GM19023 (cell line): ENCODE measurements at regions not wholly inside any gene's neighbourhood (a gene's known extent, or its start where the extent isn't known, plus 50 kb on each side); places are given as distances from the start of the nearest gene placed in this dataset.

Experiments used
- ATAC-seq: cut with Tn5 transposase; IDR thresholded peaks from one replicate; pipeline ENCODE4 v1.9.1; 2021; ENCODE audit warnings: mild to moderate bottlenecking, moderate library complexity; ENCODE audit not compliant: unreplicated experiment

DNA sequence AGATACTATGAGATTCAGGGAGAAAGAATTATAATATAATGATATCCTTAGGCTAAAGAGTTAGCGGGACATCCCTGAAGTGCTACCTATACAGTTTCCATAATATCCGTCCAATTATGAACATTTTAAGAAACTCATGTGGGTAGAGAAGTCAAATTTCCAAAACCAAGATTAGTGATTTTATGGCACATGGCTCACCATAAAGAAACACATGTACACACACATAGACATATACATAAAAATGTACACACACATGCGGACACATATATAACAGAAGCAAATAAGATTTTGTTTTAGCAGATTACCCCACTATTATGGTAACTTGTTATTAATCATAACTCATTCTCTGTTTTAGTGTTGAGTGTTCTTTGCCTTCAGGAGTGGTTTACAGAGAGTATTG, 566.7 kb upstream of the NEGR1 start:
- no peak for ATAC-seq

DNA sequence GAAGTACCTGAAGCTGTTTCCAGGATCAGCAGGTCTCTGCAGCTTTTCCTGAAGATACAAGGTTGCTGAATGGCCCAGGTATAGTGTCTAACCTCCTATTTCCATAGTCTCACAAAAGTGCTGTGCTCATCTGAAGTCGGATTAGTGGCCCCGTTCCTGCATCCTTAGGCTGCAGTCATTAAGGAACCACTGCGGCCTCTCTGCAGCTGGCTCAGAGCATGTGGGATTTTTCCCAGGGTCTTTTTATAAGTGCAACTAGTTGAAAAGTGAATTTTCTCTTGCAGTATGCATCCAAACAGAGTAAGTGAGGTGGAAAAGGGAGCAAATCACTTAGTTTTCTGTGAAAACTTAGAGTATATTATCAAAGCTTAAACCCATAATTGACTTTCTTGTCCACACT, 565.3 kb upstream of the NEGR1 start:
- ATAC-seq, result no peak

DNA sequence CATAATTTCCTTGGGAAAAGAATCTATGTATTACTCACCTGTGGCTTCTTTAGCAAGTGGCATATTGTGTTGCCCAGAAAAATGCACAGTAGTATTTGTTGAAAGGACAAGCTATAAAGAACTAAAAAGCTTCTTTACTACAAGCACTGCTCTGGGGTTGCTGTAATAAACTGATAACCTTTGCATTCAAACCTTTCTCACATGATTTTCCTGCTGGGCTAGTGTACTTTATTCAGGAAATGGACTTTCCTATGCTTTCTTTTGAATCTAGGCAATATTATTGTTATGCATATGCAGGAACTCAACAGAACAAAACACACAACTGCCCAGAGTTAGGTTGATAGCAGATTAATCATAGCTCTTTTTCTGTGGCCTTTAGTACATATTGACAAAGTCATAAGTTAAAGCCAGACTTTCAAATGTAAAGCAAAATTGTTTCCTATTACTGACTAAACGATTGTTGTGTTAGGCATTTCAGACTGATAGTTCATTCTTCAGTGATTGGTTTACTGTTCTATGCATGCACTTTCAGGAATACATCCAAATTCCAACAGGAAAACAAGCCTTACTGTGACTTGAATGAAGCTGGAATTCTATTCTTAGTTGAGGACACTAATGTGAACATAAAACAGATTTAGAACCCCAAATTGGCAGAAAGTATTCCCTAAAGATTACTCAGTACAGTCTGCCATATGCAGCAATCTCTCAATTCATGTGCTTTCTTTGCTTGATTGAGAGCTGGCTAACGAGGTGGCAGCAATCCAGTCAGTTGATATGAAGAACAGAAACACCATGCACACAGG, 564.3 kb upstream of the NEGR1 start:
- ATAC-seq, result no peak

DNA sequence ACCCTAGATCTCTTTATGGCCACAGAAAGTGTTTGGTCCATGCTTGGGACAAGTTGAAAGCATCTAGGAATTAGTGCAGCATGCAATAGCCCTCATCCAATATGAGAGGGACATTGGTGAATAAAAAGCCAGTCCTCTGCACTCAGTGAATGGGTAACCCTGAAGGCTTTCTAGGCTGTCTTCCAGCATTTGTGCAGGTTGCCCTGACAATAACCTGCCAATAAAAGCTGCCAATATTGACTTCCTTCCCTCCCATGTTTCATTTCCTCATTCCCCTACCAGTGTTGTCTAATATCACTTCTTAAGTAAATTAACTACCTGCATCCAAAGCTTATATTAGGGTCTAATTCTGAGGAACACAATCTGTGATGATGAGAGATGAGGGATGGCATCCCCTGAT, 563.6 kb upstream of the NEGR1 start:
- ATAC-seq, result no peak

DNA sequence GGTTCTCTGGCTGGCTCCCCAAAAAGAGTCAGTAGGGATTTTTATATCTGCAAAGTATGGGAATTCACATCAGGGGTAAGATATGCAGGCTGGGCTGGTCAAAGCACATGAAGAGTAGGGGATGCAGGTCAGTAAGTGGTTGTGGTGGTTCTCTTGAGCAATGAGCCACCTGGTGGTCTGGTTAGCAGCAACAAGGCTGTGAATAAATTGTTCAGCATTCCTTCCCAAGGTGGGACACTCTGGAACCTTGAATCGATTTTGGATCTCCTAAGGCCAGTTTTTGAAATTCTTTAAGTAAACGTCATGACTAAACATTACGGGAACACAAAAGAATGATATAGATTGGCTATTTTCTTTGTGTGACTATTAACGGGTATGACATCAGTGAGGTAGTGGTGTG, 563.0 kb upstream of the NEGR1 start:
- ATAC-seq, result no peak

DNA sequence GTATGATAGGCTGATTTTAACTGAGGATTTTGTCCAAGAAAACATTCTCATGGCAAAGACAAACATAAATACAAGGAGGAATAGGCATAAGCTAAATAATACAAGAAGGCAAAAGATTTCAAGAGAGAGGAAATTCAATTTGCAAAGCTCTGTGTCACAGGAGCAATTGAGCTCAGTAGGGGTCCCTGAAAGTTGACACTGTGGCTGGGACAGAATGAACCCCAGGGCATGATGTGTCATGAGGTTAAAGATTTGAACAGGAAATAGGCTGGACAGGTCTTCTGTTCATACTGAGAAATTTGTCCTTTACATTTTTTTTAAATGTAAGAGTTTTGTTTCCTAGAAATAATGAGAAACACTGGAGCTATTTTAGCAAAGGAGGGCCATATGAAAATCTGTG, 555.4 kb upstream of the NEGR1 start:
- ATAC-seq, result no peak

DNA sequence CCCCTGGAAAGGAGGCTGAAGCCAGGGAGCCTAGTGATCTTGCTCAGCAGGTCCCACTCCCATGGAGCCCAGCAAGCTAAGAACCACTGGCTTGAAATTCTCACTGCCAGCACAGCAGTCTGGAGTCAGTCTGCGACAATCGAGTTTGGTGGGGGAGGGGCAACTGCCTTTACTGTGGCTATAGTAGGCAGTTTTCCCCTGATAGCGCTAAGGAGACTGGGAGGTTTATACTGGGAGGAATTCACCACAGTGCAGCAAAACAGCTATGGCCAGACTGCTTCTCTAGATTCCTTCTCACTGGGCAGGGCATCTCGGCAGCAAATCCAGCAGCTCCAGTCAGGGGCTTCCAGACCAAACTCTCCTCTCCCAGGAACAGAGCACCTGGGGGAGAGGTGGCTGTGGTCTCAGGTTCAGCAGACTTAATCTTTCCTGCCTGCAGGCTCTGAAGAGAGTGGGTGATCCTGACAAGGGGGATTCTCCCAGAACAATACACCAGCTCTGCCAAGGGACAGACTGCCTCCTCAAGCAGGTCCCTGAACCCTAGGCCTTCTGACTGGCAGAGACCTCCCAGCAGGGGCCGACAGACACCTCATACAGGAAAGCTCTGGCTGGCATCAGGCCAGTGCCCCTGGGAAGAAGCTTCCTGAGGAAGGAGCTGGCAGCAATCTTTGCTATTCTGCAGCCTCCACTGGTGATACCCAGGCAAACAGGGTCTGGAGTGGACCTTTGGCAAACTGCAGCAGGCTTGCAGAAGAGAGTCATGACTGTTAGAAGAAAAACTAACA, 548.5 kb upstream of the NEGR1 start:
- ATAC-seq, result no peak

DNA sequence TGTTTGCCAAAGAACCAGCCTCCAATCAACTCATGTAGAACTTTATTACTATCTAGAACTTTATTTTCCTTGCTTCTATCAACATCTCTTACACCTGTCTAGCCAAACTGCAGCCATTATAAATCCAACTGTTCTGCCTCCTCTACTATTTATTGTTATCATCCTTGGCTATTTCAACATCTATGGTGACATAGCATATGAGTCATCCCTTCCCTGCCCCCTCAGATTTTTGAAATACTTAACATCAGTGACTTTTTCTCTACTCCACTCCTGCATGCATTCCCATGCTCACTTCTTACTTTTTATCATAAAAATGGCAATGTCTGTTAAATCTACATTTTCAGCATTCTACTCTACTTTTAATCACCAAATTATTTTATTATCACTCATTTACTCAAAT, 544.9 kb upstream of the NEGR1 start:
- no peak for ATAC-seq

DNA sequence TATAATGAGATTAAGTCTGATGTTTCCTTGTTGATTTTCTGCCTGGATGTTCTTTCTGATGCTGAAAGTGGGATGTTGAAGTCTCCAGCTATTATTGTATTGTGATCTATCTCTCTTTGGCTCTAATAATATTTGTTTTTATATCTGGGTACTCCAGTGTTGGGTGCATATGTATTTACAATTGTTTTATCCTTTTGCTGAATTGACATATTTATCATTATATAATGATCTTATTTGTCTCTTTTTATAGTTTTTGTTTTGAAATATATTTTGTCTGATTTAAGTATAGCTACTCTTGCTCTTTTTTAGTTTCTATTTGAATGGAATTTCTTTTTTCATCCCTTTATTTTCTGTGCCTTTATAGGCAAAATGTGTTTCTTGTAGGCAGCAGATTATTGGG, 522.2 kb upstream of the NEGR1 start:
- no peak for ATAC-seq

DNA sequence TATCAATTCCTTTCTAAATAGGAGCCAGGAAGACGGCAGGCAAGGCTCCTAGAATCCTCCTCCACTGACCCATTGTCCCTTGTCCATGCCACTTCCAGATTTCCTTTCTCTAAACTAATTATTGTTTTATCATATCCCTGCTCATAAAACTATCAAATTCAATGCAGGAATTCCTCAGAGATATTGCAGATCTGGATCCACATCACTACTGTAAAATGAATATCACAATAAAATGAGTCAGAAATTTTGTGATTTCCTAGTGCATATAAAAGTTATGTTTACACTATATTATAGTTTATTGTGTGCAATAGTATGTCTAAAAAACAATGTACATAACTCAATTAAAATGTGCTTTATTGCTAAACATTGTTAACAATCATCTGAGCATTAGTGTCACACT, 498.7 kb upstream of the NEGR1 start:
- no peak for ATAC-seq

DNA sequence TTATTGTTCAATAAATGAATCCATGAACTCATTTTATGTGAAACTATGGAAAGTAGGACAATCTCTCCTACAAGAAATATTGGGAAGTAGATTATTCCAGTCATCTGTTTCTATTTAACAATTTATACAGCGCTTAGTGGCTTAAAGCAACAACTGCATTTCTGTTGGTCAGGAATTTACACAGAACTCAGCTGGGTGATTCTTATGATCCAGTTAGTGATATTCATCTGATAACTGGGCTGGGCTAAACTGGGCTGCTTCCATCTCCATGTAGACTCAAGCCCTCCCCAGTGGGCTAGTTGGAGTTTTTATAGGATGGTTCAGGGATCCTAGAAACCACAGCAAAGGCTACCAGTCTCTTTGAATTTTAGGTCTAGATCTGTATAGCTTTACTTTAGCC, 497.9 kb upstream of the NEGR1 start:
- ATAC-seq, result no peak

DNA sequence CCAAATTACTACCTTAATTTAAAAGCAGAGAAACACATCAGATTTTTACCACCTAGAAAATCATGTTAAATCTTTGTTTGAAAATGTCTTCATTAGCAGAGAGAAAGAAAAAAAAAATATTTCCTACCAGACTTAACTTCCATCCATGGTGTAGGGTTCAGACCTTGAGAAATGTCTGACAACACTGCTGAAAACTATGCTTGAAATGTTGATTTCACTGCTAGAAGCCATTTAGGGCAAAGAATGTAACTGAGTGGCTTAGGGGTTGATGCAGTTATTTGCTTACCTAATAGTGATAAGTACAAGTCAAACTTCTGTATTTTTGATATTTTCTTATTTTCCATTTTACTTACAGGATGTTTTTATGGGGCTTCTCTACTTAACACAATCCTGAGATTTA, 495.6 kb upstream of the NEGR1 start:
- ATAC-seq, result no peak

DNA sequence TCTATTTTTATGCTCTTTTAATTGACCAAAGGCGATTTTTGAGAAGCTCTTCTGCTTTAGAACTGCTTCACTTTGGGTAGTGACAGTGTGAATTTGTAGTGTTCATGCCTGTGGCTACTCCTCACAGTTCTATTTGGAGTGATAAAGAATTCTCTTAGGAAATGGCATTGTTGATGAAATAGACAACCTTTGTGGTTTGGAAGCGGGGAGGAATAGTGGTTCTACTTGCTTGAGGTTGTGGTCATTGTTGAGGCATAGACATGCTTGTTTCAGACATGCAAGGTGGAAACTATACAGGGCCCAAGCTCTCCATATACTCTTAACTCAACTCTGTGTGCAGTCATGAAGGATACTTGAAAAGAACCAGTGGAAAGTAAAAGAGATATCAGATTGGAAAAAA, 481.1 kb upstream of the NEGR1 start:
- ATAC-seq, result no peak

DNA sequence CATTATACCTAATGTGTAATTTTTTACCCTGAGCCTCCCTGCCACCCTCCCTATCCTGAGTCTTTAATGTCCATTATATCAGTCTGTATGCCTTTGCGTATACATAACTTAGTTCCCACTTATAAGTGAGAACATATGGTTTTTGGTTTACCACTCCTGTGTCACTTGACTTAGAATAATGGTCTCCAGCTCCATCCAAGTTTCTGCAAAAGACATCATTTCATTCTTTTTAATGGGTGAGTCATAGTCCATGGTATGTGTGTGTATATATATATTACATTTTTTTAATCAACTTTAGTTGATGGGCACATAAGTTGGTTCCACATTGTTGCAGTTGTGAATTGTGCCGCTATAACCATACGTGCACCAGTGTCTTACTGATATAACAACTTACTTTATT, 477.1 kb upstream of the NEGR1 start:
- ATAC-seq, result no peak

DNA sequence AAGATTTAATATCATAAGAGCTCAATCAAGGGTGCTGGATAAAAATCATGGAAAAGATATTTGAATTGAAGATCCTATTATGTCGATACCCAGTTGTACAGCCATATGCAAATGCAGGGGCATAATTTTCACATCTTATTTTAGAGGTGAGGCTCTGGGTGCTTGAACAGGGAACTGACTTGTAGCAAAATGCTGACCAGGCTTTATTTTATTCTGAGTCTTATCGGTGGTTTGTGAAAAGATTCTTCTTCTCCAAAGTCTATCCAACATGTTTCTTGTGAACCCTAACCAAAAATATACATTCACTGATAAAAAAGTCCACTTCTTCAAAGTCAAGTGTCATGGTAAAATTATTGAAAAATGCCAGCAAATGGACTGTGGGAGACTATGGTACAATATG, 475.5 kb upstream of the NEGR1 start:
- ATAC-seq, result no peak

DNA sequence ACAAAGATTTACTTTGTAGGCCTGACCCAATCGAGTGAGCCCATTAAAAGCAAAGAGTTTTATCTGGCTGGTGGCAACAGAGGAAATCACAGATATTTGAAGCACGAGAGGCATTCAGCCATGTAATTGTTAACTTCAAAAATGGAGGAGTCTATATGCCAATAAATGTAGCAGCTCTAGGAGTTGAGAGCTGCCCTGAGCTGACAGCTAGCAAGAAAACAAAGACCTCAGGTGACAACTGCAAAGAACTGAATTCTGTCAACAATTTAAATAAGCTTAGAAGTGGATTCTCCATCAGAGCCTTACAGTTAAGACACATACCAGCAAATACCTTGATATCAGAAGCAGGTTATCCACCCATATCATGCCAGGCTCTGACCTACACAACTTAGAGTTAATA, 463.1 kb upstream of the NEGR1 start:
- ATAC-seq, result no peak

DNA sequence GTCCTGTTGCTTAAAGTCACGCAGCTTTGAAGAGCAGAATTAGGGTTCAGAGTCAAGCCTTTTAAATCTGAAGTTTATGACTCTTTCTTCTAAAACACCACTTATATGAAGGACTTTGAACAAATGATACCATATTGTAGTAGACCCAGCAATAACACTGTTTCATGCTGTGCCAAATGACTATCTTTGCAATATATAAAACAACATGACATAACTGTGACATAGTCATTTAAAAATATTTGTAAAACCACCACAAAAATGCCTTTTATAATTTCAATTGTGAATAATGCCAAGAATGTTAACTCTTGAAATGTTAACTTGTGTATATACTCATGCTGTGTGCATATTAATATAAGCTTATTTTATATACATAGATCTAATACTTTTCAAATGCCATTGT, 452.1 kb upstream of the NEGR1 start:
- ATAC-seq, result no peak

DNA sequence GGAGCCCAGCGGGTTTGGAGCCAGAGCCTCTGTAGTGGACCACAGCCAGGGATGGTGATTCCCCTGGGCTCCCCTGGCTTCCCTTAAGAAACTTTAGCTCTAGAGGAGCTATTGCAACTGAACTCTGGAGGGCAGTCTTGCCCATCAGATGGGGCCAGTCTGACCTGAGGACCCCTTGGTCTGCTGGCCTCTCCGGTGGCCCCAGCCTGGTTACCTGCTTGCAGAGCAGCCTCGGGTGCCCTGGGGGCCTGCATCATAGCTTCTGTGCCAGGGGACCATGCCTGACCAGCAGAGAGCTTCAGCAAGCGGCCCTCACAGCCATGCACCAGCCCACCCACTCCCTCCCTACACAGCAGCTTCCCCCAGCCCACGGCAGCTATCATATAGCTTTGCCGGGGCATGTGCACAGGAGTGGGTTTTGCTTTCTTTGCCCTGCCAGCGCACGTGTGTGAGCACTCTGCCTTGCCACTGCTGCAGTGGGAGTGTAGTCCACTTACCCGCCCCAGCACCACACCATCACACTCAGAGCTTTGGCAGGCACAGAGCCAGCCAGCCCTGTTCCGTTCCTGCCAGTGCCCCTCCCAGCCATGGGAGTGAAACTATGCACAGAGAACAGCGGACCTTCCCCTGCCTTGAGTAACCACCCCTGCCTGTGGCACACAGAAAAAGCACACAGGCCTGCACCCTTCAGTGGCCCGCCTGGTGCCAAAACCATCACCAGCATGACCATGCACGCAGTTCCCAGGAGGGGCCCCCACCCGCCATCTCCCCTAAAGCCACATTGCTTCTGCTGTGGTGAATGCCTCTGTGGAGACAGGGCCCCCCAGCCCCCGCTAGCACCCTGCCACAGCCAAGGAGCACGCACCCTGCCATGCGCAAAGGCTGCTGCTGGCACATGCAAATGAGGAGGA, 442.9 kb upstream of the NEGR1 start:
- ATAC-seq, result no peak

DNA sequence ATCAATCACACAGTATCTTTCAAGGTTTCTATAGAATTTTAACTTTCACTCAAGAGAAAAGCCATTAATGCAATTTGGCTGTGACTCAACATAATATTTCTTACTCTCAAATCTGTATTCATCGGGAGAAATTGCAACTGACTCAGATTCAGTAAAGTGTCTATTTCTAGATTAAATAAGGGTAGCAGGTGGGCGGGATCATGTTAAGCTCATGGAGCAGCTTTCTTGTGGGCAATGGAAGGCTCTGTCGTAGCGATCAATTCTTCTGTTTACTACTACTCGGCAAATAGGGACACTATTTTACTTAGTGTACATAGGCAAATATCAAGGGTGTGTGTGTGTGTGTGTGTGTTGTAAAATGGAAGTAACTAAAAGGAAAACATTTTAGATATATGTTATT, 423.6 kb upstream of the NEGR1 start:
- ATAC-seq, result no peak

DNA sequence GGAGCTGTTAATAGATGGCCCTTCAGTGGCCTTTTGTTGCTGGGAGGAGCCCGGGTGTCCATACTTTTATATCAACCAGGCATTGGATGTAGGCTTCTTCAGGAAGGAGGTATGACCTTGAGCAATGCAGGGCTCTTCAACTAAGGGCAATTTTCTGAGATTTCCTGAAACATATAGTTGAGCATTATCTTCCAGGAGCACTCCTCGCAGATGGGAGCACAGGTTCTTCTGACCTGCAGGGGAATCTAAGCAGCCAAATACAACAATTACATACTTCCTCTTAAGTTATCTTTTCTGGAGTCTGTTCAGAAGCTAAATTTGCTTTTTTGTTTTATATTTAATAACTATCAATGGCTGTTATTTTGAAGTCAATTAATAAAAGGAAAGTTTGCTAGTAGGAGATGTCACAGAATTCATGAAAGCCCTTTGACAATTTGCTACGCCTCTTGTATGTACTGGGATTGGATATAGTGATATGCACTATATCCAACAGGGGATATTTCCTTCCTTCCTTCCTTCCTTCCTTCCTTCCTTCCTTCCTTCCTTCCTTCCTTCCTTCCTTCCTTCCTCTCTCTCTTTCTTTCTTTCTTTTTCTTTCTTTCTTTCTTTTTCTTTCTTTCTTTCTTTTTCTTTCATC, 422.6 kb upstream of the NEGR1 start:
- no peak for ATAC-seq

DNA sequence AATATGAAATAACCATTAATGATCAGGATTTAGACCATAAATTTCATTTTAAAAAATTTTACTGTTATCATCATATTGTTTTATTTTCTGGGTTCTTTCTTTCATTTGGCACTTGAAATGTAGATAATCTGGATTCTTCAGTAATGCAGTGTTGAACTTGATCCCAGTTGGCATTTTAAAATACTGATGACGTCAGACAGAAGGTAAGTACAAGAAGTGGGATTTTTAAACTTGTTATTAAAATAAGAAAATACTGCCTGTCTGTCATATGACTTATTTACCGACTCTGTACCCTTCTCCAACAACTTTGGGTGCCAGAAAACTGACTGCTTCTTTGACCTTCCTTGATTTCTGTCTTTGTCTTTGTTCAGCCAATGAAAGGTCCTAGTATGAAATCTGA, 415.1 kb upstream of the NEGR1 start:
- ATAC-seq, result no peak
